Activated CD4-positive, alpha-beta T cell treated with anti-CD3 and anti-CD28 coated beads, Interleukin-2, amount 50 U/mL, for 1 hour (primary cell): ENCODE measurements at regions not wholly inside any gene's neighbourhood (a gene's known extent, or its start where the extent isn't known, plus 50 kb on each side); places are given as distances from the start of the nearest gene placed in this dataset.

Experiments used
- DNase-seq: peaks from one replicate; pipeline ENCODE4 v3.0.0-alpha.2; 2020

GRCh38 chr2:23241611-23242245, 143.3 kb upstream of the KLHL29 start:
- DNase-seq, result no peak

- DNase-seq, result no peak
These were observed 141.8 kb upstream of the KLHL29 start for GRCh38 chr2:23243073-23243659.

GRCh38 chr2:23244617-23245016, 140.4 kb upstream of the KLHL29 start:
- DNase-seq, result no peak

- no peak for DNase-seq
These were observed 137.8 kb upstream of the KLHL29 start for GRCh38 chr2:23246992-23247683.

GRCh38 chr2:23248667-23249066, 136.3 kb upstream of the KLHL29 start:
- no peak for DNase-seq

GRCh38 chr2:23249348-23249747, 135.6 kb upstream of the KLHL29 start:
- DNase-seq, result no peak

- DNase-seq, result no peak
These were observed 134.6 kb upstream of the KLHL29 start for GRCh38 chr2:23250371-23250770.

- no peak for DNase-seq
These were observed 128.3 kb upstream of the KLHL29 start for GRCh38 chr2:23256643-23257042.

- no peak for DNase-seq
These were observed 124.4 kb upstream of the KLHL29 start for GRCh38 chr2:23260621-23261020.

- DNase-seq, result no peak
These were observed 116.3 kb upstream of the KLHL29 start for GRCh38 chr2:23268467-23269263.

GRCh38 chr2:23269747-23270146, 115.2 kb upstream of the KLHL29 start:
- DNase-seq, result no peak

GRCh38 chr2:23270810-23271209, 114.2 kb upstream of the KLHL29 start:
- DNase-seq, result no peak

- DNase-seq, result no peak
These were observed 113.7 kb upstream of the KLHL29 start for GRCh38 chr2:23271230-23271629.

- DNase-seq, result no peak
These were observed 111.2 kb upstream of the KLHL29 start for GRCh38 chr2:23273786-23274185.

GRCh38 chr2:23280401-23280800, 104.6 kb upstream of the KLHL29 start:
- no peak for DNase-seq

- no peak for DNase-seq
These were observed 101.3 kb upstream of the KLHL29 start for GRCh38 chr2:23283653-23284052.

- DNase-seq, result no peak
These were observed 99.7 kb upstream of the KLHL29 start for GRCh38 chr2:23285091-23285800.

- no peak for DNase-seq
These were observed 98.8 kb upstream of the KLHL29 start for GRCh38 chr2:23286031-23286757.

GRCh38 chr2:23286758-23287704, 97.9 kb upstream of the KLHL29 start:
- no peak for DNase-seq

GRCh38 chr2:23289671-23290070, 95.3 kb upstream of the KLHL29 start:
- DNase-seq, result no peak

- no peak for DNase-seq
These were observed 93.7 kb upstream of the KLHL29 start for GRCh38 chr2:23291239-23291638.
